Mesendoderm (in vitro differentiated cells): ENCODE measurements at regions not wholly inside any gene's neighbourhood (a gene's known extent, or its start where the extent isn't known, plus 50 kb on each side); places are given as distances from the start of the nearest gene placed in this dataset.

Experiments used
- DNase-seq: peaks from one replicate; pipeline ENCODE4 v3.0.0; 2013
- H2AK5ac ChIP-seq: 2 replicates; pipeline ENCODE4 v1.6.1; 2013; ENCODE audit warnings: low read length, inconsistent platforms
- H2BK120ac ChIP-seq: 2 replicates; pipeline ENCODE4 v1.6.1; 2013; ENCODE audit warnings: low read depth, mild to moderate bottlenecking, low read length, moderate library complexity, mixed read lengths
- H2BK15ac ChIP-seq: replicated peaks from 2 replicates; pipeline ENCODE4 v1.6.1; 2013; ENCODE audit warnings: low read depth, mild to moderate bottlenecking, moderate library complexity
- H2BK5ac ChIP-seq: 2 replicates; pipeline ENCODE4 v1.6.1; 2013; ENCODE audit warnings: low read length, inconsistent platforms
- H3K18ac ChIP-seq: 2 replicates; pipeline ENCODE4 v1.6.1; 2013; ENCODE audit warnings: mild to moderate bottlenecking, low read length, mixed read lengths
- H3K23ac ChIP-seq: one replicate; pipeline ENCODE4 v1.6.1; 2013; ENCODE audit warnings: low read length
- H3K27ac ChIP-seq: 2 replicates; pipeline ENCODE4 v1.5.1; 2013; ENCODE audit warnings: low read depth, mild to moderate bottlenecking, inconsistent platforms, low read length, moderate library complexity
- H3K27me3 ChIP-seq: 2 replicates; pipeline ENCODE4 v1.6.1; 2013; ENCODE audit warnings: low read length, control low read depth, mild to moderate bottlenecking, inconsistent platforms; ENCODE audit not compliant: insufficient read depth, poor library complexity
- H3K36me3 ChIP-seq: 2 replicates; pipeline ENCODE4 v1.6.1; 2013; ENCODE audit warnings: low read length, inconsistent platforms; ENCODE audit not compliant: control insufficient read depth, insufficient read depth
- H3K4ac ChIP-seq: one replicate; pipeline ENCODE4 v1.6.1; 2013; ENCODE audit warnings: low read depth, mild to moderate bottlenecking, low read length, moderate library complexity
- H3K4me1 ChIP-seq: 2 replicates; pipeline ENCODE4 v1.6.1; 2013; ENCODE audit warnings: low read depth, low read length, inconsistent platforms; ENCODE audit not compliant: control insufficient read depth
- H3K4me2 ChIP-seq: 2 replicates; pipeline ENCODE4 v1.6.1; 2013; ENCODE audit warnings: low read length
- H3K4me3 ChIP-seq: 2 replicates; pipeline ENCODE4 v1.5.1; 2013; ENCODE audit warnings: mild to moderate bottlenecking, low read length
- H3K56ac ChIP-seq: one replicate; pipeline ENCODE4 v1.6.1; 2013; ENCODE audit warnings: low read length
- H3K79me1 ChIP-seq: 2 replicates; pipeline ENCODE4 v1.6.1; 2013; ENCODE audit warnings: low read length, inconsistent platforms
- H3K79me2 ChIP-seq: 2 replicates; pipeline ENCODE4 v1.6.1; 2013; ENCODE audit warnings: mild to moderate bottlenecking, low read length; ENCODE audit not compliant: control insufficient read depth, insufficient read depth
- H3K9ac ChIP-seq: 2 replicates; pipeline ENCODE4 v1.6.1; 2013; ENCODE audit warnings: low read length, inconsistent platforms
- H4K5ac ChIP-seq: one replicate; pipeline ENCODE4 v1.6.1; 2013; ENCODE audit warnings: low read length
- H4K8ac ChIP-seq: one replicate; pipeline ENCODE4 v1.6.1; 2013; ENCODE audit warnings: low read depth, mild to moderate bottlenecking, control low read depth, low read length, moderate library complexity
- WGBS: extraction: QIAGEN DNeasy Blood & Tissue Kit; methylation state at CpG from one replicate; pipeline ENCODE4 v1.1.7; 2013; ENCODE audit warnings: low lambda C conversion rate, missing lambda C conversion rate; ENCODE audit not compliant: insufficient coverage; ENCODE audit errors: extremely low coverage; 5-methylcytosine and 5-hydroxymethylcytosine counted together

- H3K4me1 ChIP-seq: no peaks in the 10 kb centered on the region
- WGBS: no CpG with 5 or more reads among the region's 13 CpGs
- no peaks in the 10 kb centered on the region for H3K36me3 ChIP-seq
Measured at GRCh38 chr5:3220201-3220600, 375.4 kb upstream of the IRX1 start.

GRCh38 chr5:3218916-3219650 lies 376.5 kb upstream of the IRX1 start:
- no peaks in the 10 kb centered on the region for H3K79me1 ChIP-seq
- no peak for DNase-seq
- H3K18ac ChIP-seq: no peak overlapping the region
- no peak overlapping the region for H4K5ac ChIP-seq
- H3K4ac ChIP-seq: no peak overlapping the region
- H3K79me2 ChIP-seq: no peaks in the 10 kb centered on the region
- no peak overlapping the region for H3K4me2 ChIP-seq
- H2AK5ac ChIP-seq: no peak overlapping the region
- no peaks in the 10 kb centered on the region for H3K36me3 ChIP-seq
- H3K27me3 ChIP-seq: no peaks in the 10 kb centered on the region
- H4K8ac ChIP-seq: no peak overlapping the region
- no peak overlapping the region for H3K9ac ChIP-seq
- no CpG with 5 or more reads among the region's 20 CpGs for WGBS
- no peak overlapping the region for H2BK120ac ChIP-seq
- H3K27ac ChIP-seq: no peak overlapping the region
- no peak overlapping the region for H2BK15ac ChIP-seq
- no peak overlapping the region for H3K56ac ChIP-seq
- no peak overlapping the region for H3K4me3 ChIP-seq
- H3K23ac ChIP-seq: no peak overlapping the region
- no peaks in the 10 kb centered on the region for H3K4me1 ChIP-seq
- H2BK5ac ChIP-seq: no peak overlapping the region

More at GRCh38 chr5:3220201-3220600, 375.4 kb upstream of the IRX1 start:
- no peak overlapping the region for H3K23ac ChIP-seq
- no peak for DNase-seq
- H3K9ac ChIP-seq: no peak overlapping the region
- no peaks in the 10 kb centered on the region for H3K79me2 ChIP-seq
- no peak overlapping the region for H3K4me3 ChIP-seq
- H3K56ac ChIP-seq: no peak overlapping the region
- no peak overlapping the region for H4K5ac ChIP-seq
- no peaks in the 10 kb centered on the region for H3K27me3 ChIP-seq
- no peak overlapping the region for H2BK15ac ChIP-seq
- no peak overlapping the region for H2AK5ac ChIP-seq
- no peak overlapping the region for H4K8ac ChIP-seq
- no peak overlapping the region for H3K18ac ChIP-seq
- no peak overlapping the region for H3K27ac ChIP-seq
- H3K4me2 ChIP-seq: no peak overlapping the region
- H2BK5ac ChIP-seq: no peak overlapping the region
- H3K79me1 ChIP-seq: no peaks in the 10 kb centered on the region
- no peak overlapping the region for H3K4ac ChIP-seq
- H2BK120ac ChIP-seq: no peak overlapping the region

DNA sequence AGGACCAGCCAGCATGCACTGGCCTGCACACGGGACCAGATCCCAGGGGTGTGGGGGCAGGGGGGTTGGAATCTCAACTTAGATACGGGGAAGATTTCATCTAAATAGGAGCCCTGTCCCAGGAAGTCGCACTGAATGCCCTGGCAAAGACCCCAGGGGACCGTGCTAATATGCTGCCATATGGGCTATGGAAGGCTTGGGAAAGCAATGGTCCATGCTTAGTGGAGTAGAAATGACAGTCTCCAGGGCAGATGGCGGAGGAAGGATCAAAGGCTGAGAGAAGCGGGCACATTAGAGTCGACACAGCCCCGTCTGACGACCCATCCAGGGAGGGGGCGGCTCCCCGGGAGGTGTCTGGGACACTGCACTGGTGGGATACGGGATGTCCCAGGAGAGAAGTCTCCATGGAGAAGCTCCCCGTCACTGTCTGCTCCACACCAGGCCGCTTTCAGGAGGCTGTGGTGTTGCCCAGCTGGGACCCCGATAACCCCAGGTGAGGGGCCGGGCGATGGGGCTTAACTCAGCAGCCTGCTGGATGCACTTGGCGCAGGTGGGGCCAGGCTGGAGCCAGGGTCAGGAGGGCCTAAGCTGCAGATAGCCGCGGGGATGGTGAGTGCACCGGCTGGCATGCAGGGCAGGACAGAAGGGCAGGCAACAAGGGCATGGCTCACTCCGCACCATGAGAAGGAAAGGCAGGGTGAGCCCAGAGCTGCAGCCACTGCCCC lies 377.7 kb upstream of the IRX1 start:
- no peak overlapping the region for H3K56ac ChIP-seq
- no peak for DNase-seq
- H3K27me3 ChIP-seq: no peaks in the 10 kb centered on the region
- no peak overlapping the region for H2BK5ac ChIP-seq
- H3K4me1 ChIP-seq: no peaks in the 10 kb centered on the region
- no peak overlapping the region for H3K4ac ChIP-seq
- no peaks in the 10 kb centered on the region for H3K36me3 ChIP-seq
- no peak overlapping the region for H2BK15ac ChIP-seq
- no peaks in the 10 kb centered on the region for H3K79me1 ChIP-seq
- no peak overlapping the region for H3K23ac ChIP-seq
- H3K4me2 ChIP-seq: no peak overlapping the region
- H3K9ac ChIP-seq: no peak overlapping the region
- no peak overlapping the region for H3K27ac ChIP-seq
- no peak overlapping the region for H2BK120ac ChIP-seq
- H3K18ac ChIP-seq: no peak overlapping the region
- WGBS: no CpG with 5 or more reads among the region's 22 CpGs
- H2AK5ac ChIP-seq: no peak overlapping the region
- H3K4me3 ChIP-seq: no peak overlapping the region
- no peak overlapping the region for H4K8ac ChIP-seq
- no peaks in the 10 kb centered on the region for H3K79me2 ChIP-seq
- H4K5ac ChIP-seq: no peak overlapping the region

- H4K5ac ChIP-seq: no peak overlapping the region
- H3K79me2 ChIP-seq: no peaks in the 10 kb centered on the region
- H3K4me1 ChIP-seq: no peaks in the 10 kb centered on the region
- no peak overlapping the region for H2BK15ac ChIP-seq
- no peak overlapping the region for H3K4ac ChIP-seq
- no peak overlapping the region for H3K56ac ChIP-seq
- no peak overlapping the region for H3K4me3 ChIP-seq
- no peak overlapping the region for H3K27ac ChIP-seq
- H2BK5ac ChIP-seq: no peak overlapping the region
- no peak overlapping the region for H4K8ac ChIP-seq
- H3K79me1 ChIP-seq: no peaks in the 10 kb centered on the region
- no peak overlapping the region for H3K4me2 ChIP-seq
- no peak overlapping the region for H3K18ac ChIP-seq
- no CpG with 5 or more reads among the region's 10 CpGs for WGBS
- no peak overlapping the region for H2BK120ac ChIP-seq
- H3K9ac ChIP-seq: no peak overlapping the region
- H3K23ac ChIP-seq: no peak overlapping the region
- no peaks in the 10 kb centered on the region for H3K27me3 ChIP-seq
- DNase-seq: no peak
- no peaks in the 10 kb centered on the region for H3K36me3 ChIP-seq
- no peak overlapping the region for H2AK5ac ChIP-seq
Measured at GRCh38 chr5:3217114-3217513, 378.5 kb upstream of the IRX1 start.

DNA sequence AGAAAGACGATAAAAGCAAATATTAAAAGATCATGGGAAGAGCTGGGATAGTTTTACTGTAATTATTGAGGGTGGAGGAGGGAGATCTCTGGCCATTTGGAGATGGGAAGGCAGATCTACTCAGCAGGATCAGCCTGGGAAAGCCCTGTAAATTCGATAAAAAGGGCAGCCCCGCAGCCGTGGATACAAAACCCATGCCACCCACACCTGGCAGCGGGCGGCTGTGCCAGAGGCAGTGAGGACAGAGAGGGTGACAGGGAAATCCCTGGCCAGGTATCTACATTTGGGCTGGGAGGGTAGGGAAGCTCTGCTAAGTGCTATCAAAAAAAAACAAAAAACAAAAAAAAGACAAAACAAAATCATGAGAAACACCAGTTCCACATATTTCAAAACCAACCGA lies 379.2 kb upstream of the IRX1 start:
- no peak overlapping the region for H3K9ac ChIP-seq
- H3K4me1 ChIP-seq: no peaks in the 10 kb centered on the region
- no peaks in the 10 kb centered on the region for H3K79me2 ChIP-seq
- no peak overlapping the region for H3K23ac ChIP-seq
- H2BK15ac ChIP-seq: no peak overlapping the region
- H3K4ac ChIP-seq: no peak overlapping the region
- H3K4me2 ChIP-seq: no peak overlapping the region
- H3K27me3 ChIP-seq: no peaks in the 10 kb centered on the region
- H3K4me3 ChIP-seq: no peak overlapping the region
- no peak overlapping the region for H2BK5ac ChIP-seq
- WGBS: no CpG with 5 or more reads among the region's 7 CpGs
- no peak overlapping the region for H4K5ac ChIP-seq
- no peak overlapping the region for H3K18ac ChIP-seq
- no peak for DNase-seq
- no peak overlapping the region for H3K56ac ChIP-seq
- H4K8ac ChIP-seq: no peak overlapping the region
- no peaks in the 10 kb centered on the region for H3K79me1 ChIP-seq
- no peaks in the 10 kb centered on the region for H3K36me3 ChIP-seq
- no peak overlapping the region for H3K27ac ChIP-seq
- H2AK5ac ChIP-seq: no peak overlapping the region
- H2BK120ac ChIP-seq: no peak overlapping the region
